Fibroblast of lung (primary cell): ENCODE measurements at regions not wholly inside any gene's neighbourhood (a gene's known extent, or its start where the extent isn't known, plus 50 kb on each side); places are given as distances from the start of the nearest gene placed in this dataset.

ENCODE experiments used
- CTCF ChIP-seq, 2 donors: IDR thresholded peaks in 1 of 2; conservative IDR thresholded peaks in 1 of 2; 1 replicate in 1 of 2; 2 replicates in 1 of 2; pipeline ENCODE4 v1.5.1; 2011 to 2012; ENCODE audit warnings: low read length in 2 of 2, control low read depth in 1 of 2, inconsistent platforms in 1 of 2, low read depth in 1 of 2, mild to moderate bottlenecking in 1 of 2
- EZH2 ChIP-seq: IDR thresholded peaks from 2 replicates; pipeline ENCODE4 v1.5.1; 2012; ENCODE audit warnings: low read length, control low read depth, mild to moderate bottlenecking; ENCODE audit errors: missing control alignments

DNA sequence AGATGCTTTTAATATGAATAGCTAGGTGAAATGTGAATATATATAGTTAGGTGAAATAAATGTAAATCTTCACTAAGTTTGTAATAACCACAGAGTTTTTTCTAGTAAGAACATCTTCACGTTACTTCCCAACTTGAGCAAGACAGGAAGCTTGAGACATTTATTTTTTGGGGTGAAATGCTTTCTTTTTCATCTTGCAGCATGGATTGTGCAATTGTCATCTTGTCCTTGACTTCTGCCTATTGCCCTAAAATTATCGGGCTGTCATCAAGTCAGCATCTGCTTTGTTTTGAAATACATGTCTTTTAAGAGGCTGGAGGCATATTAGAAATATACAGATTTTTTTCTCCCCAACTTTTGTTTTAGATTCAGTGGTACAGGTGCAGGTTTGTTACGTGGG is 433.9 kb downstream of the PCNX1 start:
- TF ChIP-seq CTCF (conservative IDR thresholded peaks at IDR 0.05 in 1 of 2, IDR thresholded peaks at IDR 0.05 in 1 of 2; ENCODE audit: low read depth in 1 of 2, low read length in 2 of 2), result no peak
- TF ChIP-seq EZH2, result no peak
